ENCODE measurements at regions not wholly inside any gene's neighbourhood (a gene's known extent, or its start where the extent isn't known, plus 50 kb on each side); places are given as distances from the start of the nearest gene placed in this dataset.

GRCh38 chr4:152097371-152097770 is 336.6 kb upstream of the GATB start:
- TF ChIP-seq CTCF (IDR thresholded peaks at IDR 0.05; ENCODE audit: low read depth, low read length, missing control alignments): no peak
- no peak for DNase-seq
- no peaks in the 10 kb centered on the region for H3K36me3 ChIP-seq (replicated peaks)
- no peak overlapping the region for H3K4me3 ChIP-seq (ENCODE audit: low read depth, low read length)
- H3K27me3 ChIP-seq (replicated peaks): no peaks in the 10 kb centered on the region
- in situ Hi-C loops (cut with HindIII; ENCODE audit: low pct_ligation_motif_present, low sequenced_read_pairs): no loop called here
- no peak overlapping the region for H3K27ac ChIP-seq

- Histone ChIP-seq H3K27ac (no peak overlapping the region), H3K27me3 (replicated peaks) (no peaks in the 10 kb centered on the region), H3K4me3 (ENCODE audit: low read depth, low read length) (no peak overlapping the region), H3K36me3 (replicated peaks) (no peaks in the 10 kb centered on the region)
- TF ChIP-seq CTCF (IDR thresholded peaks at IDR 0.05; ENCODE audit: low read depth, low read length, missing control alignments): no peak
- in situ Hi-C loops (cut with HindIII; ENCODE audit: low pct_ligation_motif_present, low sequenced_read_pairs): no loop called here
- DNase-seq: no peak
Observed at GRCh38 chr4:152095701-152096070, 334.9 kb upstream of the GATB start.

- Histone ChIP-seq H3K4me3 (ENCODE audit: low read depth, low read length) (no peak overlapping the region), H3K27me3 (replicated peaks) (no peaks in the 10 kb centered on the region), H3K36me3 (replicated peaks) (no peaks in the 10 kb centered on the region), H3K27ac (no peak overlapping the region)
- no peak for TF ChIP-seq CTCF (IDR thresholded peaks at IDR 0.05; ENCODE audit: low read depth, low read length, missing control alignments)
- in situ Hi-C loops (cut with HindIII; ENCODE audit: low pct_ligation_motif_present, low sequenced_read_pairs): no loop called here
- peak; percentile 22 for DNase-seq
Observed at GRCh38 chr4:152094970-152095700, 334.3 kb upstream of the GATB start.

- no peak for DNase-seq
- Histone ChIP-seq H3K27ac (no peak overlapping the region), H3K4me3 (ENCODE audit: low read depth, low read length) (no peak overlapping the region), H3K36me3 (replicated peaks) (no peaks in the 10 kb centered on the region), H3K27me3 (replicated peaks) (no peaks in the 10 kb centered on the region)
- no peak for TF ChIP-seq CTCF (IDR thresholded peaks at IDR 0.05; ENCODE audit: low read depth, low read length, missing control alignments)
- in situ Hi-C loops (cut with HindIII; ENCODE audit: low pct_ligation_motif_present, low sequenced_read_pairs): no loop called here
Observed at GRCh38 chr4:152091405-152091804, 330.6 kb upstream of the GATB start.

GRCh38 chr4:152090543-152090942 is 329.7 kb upstream of the GATB start:
- no peak for DNase-seq
- Histone ChIP-seq H3K27me3 (replicated peaks) (no peaks in the 10 kb centered on the region), H3K36me3 (replicated peaks) (no peaks in the 10 kb centered on the region), H3K4me3 (ENCODE audit: low read depth, low read length) (no peak overlapping the region), H3K27ac (no peak overlapping the region)
- in situ Hi-C loops (cut with HindIII; ENCODE audit: low pct_ligation_motif_present, low sequenced_read_pairs): no loop called here
- TF ChIP-seq CTCF (IDR thresholded peaks at IDR 0.05; ENCODE audit: low read depth, low read length, missing control alignments): no peak

- no peak for TF ChIP-seq CTCF (IDR thresholded peaks at IDR 0.05; ENCODE audit: low read depth, low read length, missing control alignments)
- no peaks in the 10 kb centered on the region for H3K36me3 ChIP-seq (replicated peaks)
- no peak overlapping the region for H3K4me3 ChIP-seq (ENCODE audit: low read depth, low read length)
- DNase-seq: no peak
- in situ Hi-C loops (cut with HindIII; ENCODE audit: low pct_ligation_motif_present, low sequenced_read_pairs): no loop called here
- no peaks in the 10 kb centered on the region for H3K27me3 ChIP-seq (replicated peaks)
- H3K27ac ChIP-seq: no peak overlapping the region
Observed at GRCh38 chr4:152089584-152089983, 328.8 kb upstream of the GATB start.
